ENCODE measurements at regions not wholly inside any gene's neighbourhood (a gene's known extent, or its start where the extent isn't known, plus 50 kb on each side); places are given as distances from the start of the nearest gene placed in this dataset.

GRCh38 chr13:103557878-103558277 is 491.7 kb upstream of the SLC10A2 start:
- Mint-ChIP-seq H3K27me3 (ENCODE audit: insufficient read depth) (no peaks in the 10 kb centered on the region), H3K4me3 (no peak overlapping the region), H3K4me1 (peaks cover 4% of the 10 kb centered on the region), H3K36me3 (ENCODE audit: low read depth) (no peaks in the 10 kb centered on the region), H3K9me3 (peaks cover 14% of the 10 kb centered on the region), H3K27ac (no peak overlapping the region)
- Histone ChIP-seq H3K9me3 (ENCODE audit: control insufficient read depth, low read length) (peaks cover 5% of the 10 kb centered on the region), H3K27ac (ENCODE audit: low read depth, low read length) (no peak overlapping the region), H3K36me3 (ENCODE audit: control insufficient read depth, insufficient read depth, low read length) (no peaks in the 10 kb centered on the region), H3K9ac (ENCODE audit: extremely low read depth, low read length, poor library complexity, severe bottlenecking) (no peak overlapping the region), H3K4me1 (ENCODE audit: control insufficient read depth, insufficient read depth, low read length) (no peaks in the 10 kb centered on the region), H3K27me3 (ENCODE audit: control insufficient read depth, insufficient read depth, low read length, poor library complexity, severe bottlenecking) (no peaks in the 10 kb centered on the region), H3K4me3 (ENCODE audit: low read length) (no peak overlapping the region)
- no peak for DNase-seq
- WGBS, 2 experiments (ENCODE audit: insufficient coverage in 1 of 2, insufficient read length in 1 of 2): 95% methylated on average over 2 of the region's 2 CpGs; no CpG with 5 or more reads in 1 of the 2 experiments
- TF ChIP-seq CTCF (conservative IDR thresholded peaks at IDR 0.05): no peak

- Histone ChIP-seq H3K4me3 (ENCODE audit: low read length) (no peak overlapping the region), H3K9me3 (ENCODE audit: control insufficient read depth, low read length) (peaks cover 5% of the 10 kb centered on the region), H3K27ac (ENCODE audit: low read depth, low read length) (no peak overlapping the region), H3K36me3 (ENCODE audit: control insufficient read depth, insufficient read depth, low read length) (no peaks in the 10 kb centered on the region), H3K9ac (ENCODE audit: extremely low read depth, low read length, poor library complexity, severe bottlenecking) (no peak overlapping the region), H3K27me3 (ENCODE audit: control insufficient read depth, insufficient read depth, low read length, poor library complexity, severe bottlenecking) (no peaks in the 10 kb centered on the region), H3K4me1 (ENCODE audit: control insufficient read depth, insufficient read depth, low read length) (no peaks in the 10 kb centered on the region)
- H3K36me3 Mint-ChIP-seq (ENCODE audit: low read depth): no peaks in the 10 kb centered on the region
- 92 to 100% methylated on average over 2 of the region's 2 CpGs for WGBS, 2 experiments (ENCODE audit: insufficient coverage in 1 of 2, insufficient read length in 1 of 2)
- no peak for TF ChIP-seq CTCF (conservative IDR thresholded peaks at IDR 0.05)
- H3K4me1 Mint-ChIP-seq: peaks cover 4% of the 10 kb centered on the region
- H3K27ac Mint-ChIP-seq: no peak overlapping the region
- DNase-seq: no peak
- no peak overlapping the region for H3K4me3 Mint-ChIP-seq
- H3K27me3 Mint-ChIP-seq (ENCODE audit: insufficient read depth): no peaks in the 10 kb centered on the region
- H3K9me3 Mint-ChIP-seq: peaks cover 14% of the 10 kb centered on the region
Measured at GRCh38 chr13:103556681-103557080, 490.5 kb upstream of the SLC10A2 start.

- DNase-seq: no peak
- Histone ChIP-seq H3K9me3 (ENCODE audit: control insufficient read depth, low read length) (peaks cover 35% of the 10 kb centered on the region), H3K4me3 (ENCODE audit: low read length) (no peak overlapping the region), H3K27me3 (ENCODE audit: control insufficient read depth, insufficient read depth, low read length, poor library complexity, severe bottlenecking) (no peaks in the 10 kb centered on the region), H3K36me3 (ENCODE audit: control insufficient read depth, insufficient read depth, low read length) (no peaks in the 10 kb centered on the region), H3K4me1 (ENCODE audit: control insufficient read depth, insufficient read depth, low read length) (no peaks in the 10 kb centered on the region), H3K27ac (ENCODE audit: low read depth, low read length) (no peak overlapping the region), H3K9ac (ENCODE audit: extremely low read depth, low read length, poor library complexity, severe bottlenecking) (no peak overlapping the region)
- H3K27ac Mint-ChIP-seq: no peak overlapping the region
- peaks cover 29% of the 10 kb centered on the region for H3K9me3 Mint-ChIP-seq
- 62 to 66% methylated on average over 3 of the region's 3 CpGs for WGBS, 2 experiments (ENCODE audit: insufficient coverage in 1 of 2, insufficient read length in 1 of 2)
- H3K36me3 Mint-ChIP-seq (ENCODE audit: low read depth): peaks cover 7% of the 10 kb centered on the region
- TF ChIP-seq CTCF (conservative IDR thresholded peaks at IDR 0.05): no peak
- H3K27me3 Mint-ChIP-seq (ENCODE audit: insufficient read depth): no peaks in the 10 kb centered on the region
- no peaks in the 10 kb centered on the region for H3K4me1 Mint-ChIP-seq
- H3K4me3 Mint-ChIP-seq: no peak overlapping the region
Measured at GRCh38 chr13:103547914-103548313, 481.7 kb upstream of the SLC10A2 start.

Data from endodermal cell (in vitro differentiated cells).